Nephron progenitor cell (in vitro differentiated cells): ENCODE measurements at regions not wholly inside any gene's neighbourhood (a gene's known extent, or its start where the extent isn't known, plus 50 kb on each side); places are given as distances from the start of the nearest gene placed in this dataset.

Experiments used
- DNase-seq: peaks from one replicate; pipeline ENCODE4 v3.0.0; 2021
- H3K27ac Mint-ChIP-seq: 2 replicates; pipeline ENCODE4 v1.8.0; 2021; ENCODE audit warnings: mild to moderate bottlenecking, moderate library complexity, mixed read lengths
- H3K27me3 Mint-ChIP-seq: 2 replicates; pipeline ENCODE4 v1.8.0; 2021; ENCODE audit warnings: mild to moderate bottlenecking, low read depth, mixed read lengths; ENCODE audit not compliant: poor library complexity
- H3K36me3 Mint-ChIP-seq: 2 replicates; pipeline ENCODE4 v1.8.0; 2021; ENCODE audit warnings: low read depth, mixed read lengths
- H3K4me1 Mint-ChIP-seq: 2 replicates; pipeline ENCODE4 v1.8.0; 2021; ENCODE audit warnings: mixed read lengths
- H3K4me3 Mint-ChIP-seq: 2 replicates; pipeline ENCODE4 v1.8.0; 2021; ENCODE audit warnings: mild to moderate bottlenecking, moderate library complexity, mixed read lengths
- H3K9me3 Mint-ChIP-seq: 2 replicates; pipeline ENCODE4 v1.8.0; 2021; ENCODE audit warnings: mild to moderate bottlenecking, moderate library complexity, mixed read lengths
- CTCF ChIP-seq: fragments of 200-600 bp; sonication (generic); IDR thresholded peaks from 2 replicates; pipeline ENCODE4 v1.5.0; 2021; ENCODE audit warnings: antibody characterized with exemption

DNA sequence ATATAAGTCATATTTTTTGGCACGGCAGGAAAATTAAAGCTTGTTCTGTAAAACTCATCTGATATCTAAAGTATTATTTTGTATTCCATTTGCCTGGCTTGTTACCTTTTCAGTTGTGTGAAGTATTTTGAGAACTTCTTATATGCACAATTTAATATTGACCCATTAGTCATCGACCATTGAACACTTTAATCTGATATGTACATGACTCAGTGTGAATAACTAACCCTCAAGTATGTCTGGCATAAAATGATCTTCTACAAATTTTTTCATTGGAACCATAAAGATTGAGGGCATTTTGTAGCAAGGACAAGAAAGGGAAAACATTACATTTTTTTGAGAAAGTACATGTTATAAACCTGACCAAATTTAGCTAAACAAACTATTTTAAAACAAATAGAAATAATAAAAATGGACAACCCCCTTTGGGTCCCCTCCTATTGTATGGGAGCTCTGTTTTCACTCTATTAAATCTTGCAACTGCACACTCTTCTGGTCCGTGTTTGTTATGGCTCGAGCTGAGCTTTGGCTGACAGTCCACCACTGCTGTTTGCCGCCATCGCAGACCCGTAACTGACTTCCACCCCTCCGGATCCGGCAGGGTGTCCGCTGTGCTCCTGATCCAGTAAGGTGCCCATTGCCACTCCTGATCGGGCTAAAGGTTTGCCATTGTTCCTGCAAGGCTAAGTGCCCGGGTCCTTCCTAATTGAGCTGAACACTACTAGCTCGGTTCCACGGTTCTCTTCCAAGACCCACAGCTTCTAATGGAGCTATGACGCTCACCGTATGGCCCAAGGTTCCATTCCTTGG lies 118.8 kb downstream of the SLC6A15 start:
- Mint-ChIP-seq H3K27me3 (no peaks in the 10 kb centered on the region), H3K4me1 (no peaks in the 10 kb centered on the region), H3K36me3 (no peaks in the 10 kb centered on the region), H3K9me3 (no peaks in the 10 kb centered on the region), H3K4me3 (no peak overlapping the region), H3K27ac (no peak overlapping the region)
- DNase-seq, result no peak
- TF ChIP-seq CTCF, result no peak

GRCh38 chr12:84791444-84791843 lies 121.2 kb downstream of the SLC6A15 start:
- no peak for DNase-seq
- no peak overlapping the region for H3K4me3 Mint-ChIP-seq
- no peaks in the 10 kb centered on the region for H3K4me1 Mint-ChIP-seq
- no peaks in the 10 kb centered on the region for H3K36me3 Mint-ChIP-seq
- H3K27me3 Mint-ChIP-seq, result no peaks in the 10 kb centered on the region
- TF ChIP-seq CTCF, result no peak
- no peaks in the 10 kb centered on the region for H3K9me3 Mint-ChIP-seq
- H3K27ac Mint-ChIP-seq, result no peak overlapping the region

GRCh38 chr12:84789184-84789583 lies 123.4 kb downstream of the SLC6A15 start:
- H3K36me3 Mint-ChIP-seq, result no peaks in the 10 kb centered on the region
- H3K4me1 Mint-ChIP-seq, result no peaks in the 10 kb centered on the region
- no peak for TF ChIP-seq CTCF
- H3K4me3 Mint-ChIP-seq, result no peak overlapping the region
- H3K27me3 Mint-ChIP-seq, result no peaks in the 10 kb centered on the region
- H3K27ac Mint-ChIP-seq, result no peak overlapping the region
- no peaks in the 10 kb centered on the region for H3K9me3 Mint-ChIP-seq
- DNase-seq, result no peak

- no peaks in the 10 kb centered on the region for H3K27me3 Mint-ChIP-seq
- TF ChIP-seq CTCF, result no peak
- H3K27ac Mint-ChIP-seq, result no peak overlapping the region
- DNase-seq, result no peak
- no peak overlapping the region for H3K4me3 Mint-ChIP-seq
- no peaks in the 10 kb centered on the region for H3K36me3 Mint-ChIP-seq
- H3K4me1 Mint-ChIP-seq, result no peaks in the 10 kb centered on the region
- H3K9me3 Mint-ChIP-seq, result no peaks in the 10 kb centered on the region
These were observed 125.3 kb downstream of the SLC6A15 start for GRCh38 chr12:84787253-84787652.

- DNase-seq, result no peak
- no peak overlapping the region for H3K27ac Mint-ChIP-seq
- no peaks in the 10 kb centered on the region for H3K9me3 Mint-ChIP-seq
- H3K36me3 Mint-ChIP-seq, result no peaks in the 10 kb centered on the region
- no peak for TF ChIP-seq CTCF
- no peak overlapping the region for H3K4me3 Mint-ChIP-seq
- no peaks in the 10 kb centered on the region for H3K27me3 Mint-ChIP-seq
- H3K4me1 Mint-ChIP-seq, result no peaks in the 10 kb centered on the region
These were observed 126.0 kb downstream of the SLC6A15 start for GRCh38 chr12:84786622-84787021.

DNA sequence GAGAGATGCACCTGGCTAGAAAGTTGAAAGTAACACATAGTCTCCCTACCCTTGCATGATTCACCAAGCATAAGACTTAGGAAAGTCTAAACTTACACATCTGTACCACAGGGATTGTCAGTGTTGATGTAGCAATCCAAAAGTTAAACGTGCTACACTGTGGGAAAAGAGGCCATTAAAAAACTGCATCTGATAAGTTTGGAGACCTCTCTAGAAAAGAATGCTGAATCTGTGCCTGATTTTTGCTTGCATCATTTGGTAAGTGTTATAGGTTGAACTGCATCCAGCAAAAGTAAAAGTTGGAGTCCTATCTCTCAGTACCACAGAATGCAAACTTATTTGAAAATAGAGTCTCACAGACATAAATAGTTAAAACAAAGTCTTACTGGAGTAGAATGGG lies 126.6 kb downstream of the SLC6A15 start:
- Mint-ChIP-seq H3K4me3 (no peak overlapping the region), H3K9me3 (no peaks in the 10 kb centered on the region), H3K4me1 (no peaks in the 10 kb centered on the region), H3K27me3 (no peaks in the 10 kb centered on the region), H3K36me3 (no peaks in the 10 kb centered on the region), H3K27ac (no peak overlapping the region)
- no peak for TF ChIP-seq CTCF
- DNase-seq, result no peak
